ENCODE measurements at regions not wholly inside any gene's neighbourhood (a gene's known extent, or its start where the extent isn't known, plus 50 kb on each side); places are given as distances from the start of the nearest gene placed in this dataset.

- no peaks in the 10 kb centered on the region for H3K79me2 ChIP-seq (ENCODE audit: control insufficient read depth, insufficient read depth, low read length)
- H3K4me1 ChIP-seq (ENCODE audit: control insufficient read depth, extremely low read depth, insufficient read depth, low read length) = no peaks in the 10 kb centered on the region
- no peak overlapping the region for H3K9ac ChIP-seq (replicated peaks; ENCODE audit: extremely low read depth, insufficient read depth, low read length)
- no peaks in the 10 kb centered on the region for H3K36me3 ChIP-seq (ENCODE audit: control insufficient read depth in 2 of 2, extremely low read depth in 1 of 2, insufficient read depth in 2 of 2, low read length in 2 of 2)
- intact Hi-C loops (cut with micrococcal nuclease) = no loop called here
- no peaks in the 10 kb centered on the region for H3K9me1 ChIP-seq (replicated peaks; ENCODE audit: control insufficient read depth, extremely low read depth, insufficient read depth, low read length)
- ChIA-PET POLR2A (no interaction called here), CTCF (interaction anchor here (0.9 kb wide), 1 partner anchor 15 kb away, joined by 4 read pairs; no protein-coding TSS in a partner anchor)
- BruUV-seq (replicated peaks) = no TSS peak
- no peak overlapping the region for H2AFZ ChIP-seq (ENCODE audit: low read depth, low read length)
- dilution Hi-C loops (cut with MboI; ENCODE audit: extremely low pct_ligation_motif_present, low sequenced_read_pairs) = no loop called here
- no peaks in the 10 kb centered on the region for H3K27me3 ChIP-seq (ENCODE audit: control insufficient read depth in 2 of 2, insufficient read depth in 2 of 2, low read length in 2 of 2)
- H3K9me3 ChIP-seq (replicated peaks; ENCODE audit: control insufficient read depth, insufficient read depth, low read length) = no peaks in the 10 kb centered on the region
- H4K20me1 ChIP-seq (replicated peaks; ENCODE audit: control insufficient read depth, extremely low read depth, insufficient read depth, low read length) = no peaks in the 10 kb centered on the region
- DNase-seq (ENCODE audit: low read depth, low spot score) = no peak
- no peak overlapping the region for H3K4me3 ChIP-seq (replicated peaks in 1 of 3; ENCODE audit: insufficient read depth in 1 of 3, low read depth in 1 of 3, low read length in 3 of 3)
- no peak overlapping the region for H3K27ac ChIP-seq (ENCODE audit: insufficient read depth, low read depth, low read length)
- TF ChIP-seq CTCF (IDR thresholded peaks at IDR 0.05; ENCODE audit: extremely low read depth in 1 of 2, insufficient read depth in 1 of 2, low read depth in 1 of 2, low read length in 2 of 2) (no peak), EZH2 (IDR thresholded peaks at IDR 0.05; ENCODE audit: borderline replicate concordance, low read depth, low read length, severe bottlenecking) (no peak), MYC (IDR thresholded peaks at IDR 0.05; ENCODE audit: low read depth, low read length) (no peak), JUN (IDR thresholded peaks at IDR 0.05; ENCODE audit: borderline replicate concordance, insufficient read depth, insufficient read length, low read depth) (no peak), FOS (IDR thresholded peaks at IDR 0.05; ENCODE audit: borderline replicate concordance, insufficient read depth, low read length) (no peak), MAX (IDR thresholded peaks at IDR 0.05; ENCODE audit: insufficient read depth, insufficient read length) (no peak), POLR2A (IDR thresholded peaks at IDR 0.05; ENCODE audit: low read depth, low read length) (no peak), GATA2 (IDR thresholded peaks at IDR 0.05; ENCODE audit: insufficient read depth, insufficient read length, low read depth, low read length) (no peak), POLR2AphosphoS5 (IDR thresholded peaks at IDR 0.05; ENCODE audit: insufficient read depth, low read depth, low read length) (no peak)
- H3K4me2 ChIP-seq (ENCODE audit: insufficient read depth, low read length) = no peak overlapping the region
- FAIRE-seq = no peak
Observed at GRCh38 chr7:12881712-12882111, 194.3 kb downstream of the ARL4A start.

All from endothelial cell of umbilical vein (primary cell).